T-cell (primary cell): ENCODE measurements at regions not wholly inside any gene's neighbourhood (a gene's known extent, or its start where the extent isn't known, plus 50 kb on each side); places are given as distances from the start of the nearest gene placed in this dataset.

ENCODE experiments used
- ATAC-seq, 4 experiments: fragments of 200-7000 bp in 3 of 4; fragments of 150-1000 bp in 1 of 4; cut with Tn5 transposase; replicated peaks in 1 of 4; 1 replicate in 3 of 4; 2 replicates in 1 of 4; pipeline ENCODE4 v1.10.0; 2021; ENCODE audit warnings: moderate library complexity in 3 of 4, mild to moderate bottlenecking in 2 of 4, moderate number of reproducible peaks in 1 of 4
- CTCF ChIA-PET, 2 donors: fragments of 300-600 bp; sonication (Branson Sonifier 250); formaldehyde crosslinking; loops; one replicate each; lab custom pipeline; 2022; ENCODE audit warnings: antibody characterized with exemption in 2 of 2; lab: Charles Lee
- POLR2A ChIA-PET, 2 donors: fragments of 300-600 bp; sonication (Branson Sonifier 250); formaldehyde crosslinking; loops; one replicate each; lab custom pipeline; 2022; ENCODE audit warnings: antibody characterized with exemption in 2 of 2; lab: Charles Lee
- DNase-seq, 35 experiments: peaks; one replicate each; pipeline versions ENCODE4 v3.0.0 to v3.0.0-alpha.2; 2013 to 2023
- H3K27ac ChIP-seq: one replicate; pipeline ENCODE4 v1.5.1; 2013; ENCODE audit warnings: low read length
- H3K27me3 ChIP-seq, 2 experiments: replicated peaks in 1 of 2; 1 replicate in 1 of 2; 2 replicates in 1 of 2; pipeline versions ENCODE4 v1.6.1 to v1.7.0; 2013; ENCODE audit warnings: low read length in 1 of 2, mixed read lengths in 1 of 2; ENCODE audit not compliant: control insufficient read depth in 2 of 2, insufficient read depth in 2 of 2; ENCODE audit errors: extremely low read depth in 1 of 2
- H3K36me3 ChIP-seq, 2 donors: 1 replicate in 1 of 2; 2 replicates in 1 of 2; pipeline versions ENCODE4 v1.6.1 to v1.7.0; 2013; ENCODE audit warnings: low read length in 1 of 2; ENCODE audit not compliant: control insufficient read depth in 2 of 2, insufficient read depth in 1 of 2; ENCODE audit errors: extremely low read depth in 1 of 2
- H3K4me1 ChIP-seq, 2 experiments: 1 replicate in 1 of 2; 2 replicates in 1 of 2; pipeline versions ENCODE4 v1.6.1 to v1.7.0; 2013; ENCODE audit warnings: low read length in 2 of 2, mixed read lengths in 1 of 2; ENCODE audit not compliant: insufficient read depth in 2 of 2, control insufficient read depth in 1 of 2; ENCODE audit errors: extremely low read depth in 1 of 2
- H3K4me3 ChIP-seq, 2 donors: 1 replicate in 1 of 2; 2 replicates in 1 of 2; pipeline versions ENCODE4 v1.5.1 to v1.7.0; 2013; ENCODE audit warnings: mild to moderate bottlenecking in 2 of 2, low read length in 1 of 2, moderate library complexity in 1 of 2; ENCODE audit not compliant: control insufficient read depth in 1 of 2; ENCODE audit errors: extremely low read depth in 1 of 2
- H3K9me3 ChIP-seq: 2 replicates; pipeline ENCODE4 v1.7.0; 2013
- H3K27ac Mint-ChIP-seq, 2 donors: one replicate each; pipeline ENCODE4 v1.8.0; 2020 to 2021; ENCODE audit warnings: mild to moderate bottlenecking in 2 of 2, mixed read lengths in 2 of 2
- H3K27me3 Mint-ChIP-seq, 2 donors: one replicate each; pipeline ENCODE4 v1.8.0; 2021 to 2022; ENCODE audit warnings: mixed read lengths in 2 of 2
- H3K36me3 Mint-ChIP-seq: one replicate; pipeline ENCODE4 v1.8.0; 2021; ENCODE audit warnings: mixed read lengths
- H3K4me1 Mint-ChIP-seq, 3 donors: one replicate each; pipeline ENCODE4 v1.8.0; 2020 to 2022; ENCODE audit warnings: mixed read lengths in 3 of 3, mild to moderate bottlenecking in 1 of 3
- H3K4me3 Mint-ChIP-seq, 3 donors: one replicate each; pipeline ENCODE4 v1.8.0; 2020 to 2022; ENCODE audit warnings: mild to moderate bottlenecking in 3 of 3, mixed read lengths in 3 of 3, moderate library complexity in 3 of 3
- H3K9me3 Mint-ChIP-seq, 3 donors: one replicate each; pipeline ENCODE4 v1.8.0; 2020 to 2022; ENCODE audit warnings: mixed read lengths in 3 of 3
- WGBS: methylation state at CpG from one replicate; pipeline ENCODE4 v1.1.5; 2013; ENCODE audit warnings: missing lambda C conversion rate; ENCODE audit not compliant: insufficient coverage; 5-methylcytosine and 5-hydroxymethylcytosine counted together

GRCh38 chr9:36781533-36781932 is 208.8 kb downstream of the MELK start:
- WGBS, result 76% methylated on average over 6 of the region's 10 CpGs
- H3K4me3 ChIP-seq, result no peak overlapping the region
- DNase-seq (no peak), ATAC-seq (no peak)
- Mint-ChIP-seq H3K4me3 (no peak overlapping the region), H3K4me1 (no peaks in the 10 kb centered on the region), H3K27ac (no peak overlapping the region), H3K9me3 (no peaks in the 10 kb centered on the region), H3K36me3 (no peaks in the 10 kb centered on the region), H3K27me3 (peaks cover 63 to 66% of the 10 kb centered on the region in 2 donors)
- no peaks in the 10 kb centered on the region for H3K36me3 ChIP-seq
- H3K27me3 ChIP-seq, result peaks cover 0 to 36% of the 10 kb centered on the region in 2 experiments
- CTCF ChIA-PET, result no interaction called here
- H3K4me1 ChIP-seq, result no peaks in the 10 kb centered on the region
- H3K9me3 ChIP-seq, result no peaks in the 10 kb centered on the region
- POLR2A ChIA-PET, result no interaction called here
- no peak overlapping the region for H3K27ac ChIP-seq
